ENCODE measurements at regions not wholly inside any gene's neighbourhood (a gene's known extent, or its start where the extent isn't known, plus 50 kb on each side); places are given as distances from the start of the nearest gene placed in this dataset.

DNA sequence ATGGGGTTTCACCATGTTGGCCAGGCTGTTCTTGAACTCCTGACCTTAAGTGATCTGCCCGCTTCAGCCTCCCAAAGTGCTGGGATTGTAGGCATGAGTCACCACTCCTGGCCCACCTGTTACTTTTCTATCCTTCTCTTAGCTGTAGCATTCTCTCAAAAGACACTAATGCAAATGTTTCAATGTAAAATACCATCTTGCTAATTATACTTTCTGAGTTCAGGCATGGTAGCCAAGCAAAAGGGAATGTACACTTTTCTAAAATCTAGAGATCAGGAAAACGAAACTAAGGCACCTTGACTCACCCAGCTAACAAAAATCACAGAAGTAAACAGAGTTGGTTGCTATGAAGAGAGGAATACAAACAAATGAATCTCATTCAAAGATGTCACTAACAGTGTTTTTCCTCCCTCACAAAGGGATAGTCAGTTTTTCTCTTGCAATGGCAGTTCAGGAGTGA, 401.0 kb upstream of the NRP1 start:
- no peak for DNase-seq (ENCODE audit: low spot score)

DNA sequence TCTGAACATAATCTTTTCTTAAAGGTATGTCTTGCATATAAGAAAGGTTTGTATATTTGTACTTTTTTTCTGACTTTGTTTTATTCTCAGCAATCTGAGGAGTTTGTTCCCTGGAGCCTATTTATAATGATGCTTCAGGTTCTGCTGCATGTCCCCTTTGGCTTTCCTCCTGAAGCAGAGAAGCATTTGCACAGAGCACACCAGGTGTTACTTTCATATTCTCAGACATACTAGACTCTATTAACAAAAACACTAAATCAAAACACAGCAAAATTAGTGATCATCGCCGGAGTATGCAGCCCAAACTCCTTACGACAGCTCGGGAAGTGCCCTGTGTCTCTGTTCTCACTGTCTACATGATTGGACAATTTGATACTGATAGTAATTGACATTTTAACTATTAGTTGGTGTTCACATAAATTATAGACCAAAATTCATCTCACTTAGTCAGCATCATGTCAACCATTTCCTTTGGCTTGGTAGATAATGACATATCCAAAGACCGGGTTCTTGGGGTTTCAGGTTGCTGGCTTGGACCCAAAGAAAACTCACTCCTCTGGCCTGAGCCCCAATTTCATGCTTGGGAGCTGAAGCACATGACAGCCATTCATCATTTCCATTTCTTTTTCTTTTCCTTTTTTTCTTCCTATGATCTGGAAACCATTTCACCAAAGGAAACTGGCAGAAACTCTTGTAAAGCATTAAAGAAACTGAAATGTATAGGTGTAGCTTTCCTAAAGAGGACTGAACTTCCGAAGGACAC, 400.1 kb upstream of the NRP1 start:
- no peak for DNase-seq (ENCODE audit: low spot score)

- no peak for DNase-seq (ENCODE audit: low spot score)
Measured at GRCh38 chr10:33733058-33733457, 398.6 kb upstream of the NRP1 start.

DNA sequence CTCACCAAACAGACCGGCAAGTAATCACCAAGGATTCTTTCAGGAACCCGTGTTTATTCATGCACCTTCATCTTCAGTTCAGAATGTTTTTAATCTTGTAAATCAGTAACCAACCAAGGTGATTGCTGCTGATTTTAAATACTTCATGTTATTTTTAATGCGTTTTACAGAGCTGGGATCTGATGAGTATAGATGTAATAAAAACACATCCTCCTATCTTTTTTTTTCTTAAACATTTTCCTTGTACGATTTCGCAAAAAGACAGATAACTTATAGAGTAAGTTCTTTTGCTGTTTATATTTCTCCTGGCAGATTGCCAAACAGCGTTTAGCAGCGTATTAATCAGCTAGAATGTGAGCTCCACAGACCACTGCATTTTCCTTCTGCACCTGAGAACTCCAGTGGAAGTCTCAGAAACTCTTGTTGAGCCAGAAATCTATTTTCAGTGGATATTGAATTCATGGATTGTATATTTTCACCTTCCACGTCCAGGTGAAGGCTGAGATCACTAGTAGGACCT, 397.8 kb upstream of the NRP1 start:
- no peak for DNase-seq (ENCODE audit: low spot score)

DNA sequence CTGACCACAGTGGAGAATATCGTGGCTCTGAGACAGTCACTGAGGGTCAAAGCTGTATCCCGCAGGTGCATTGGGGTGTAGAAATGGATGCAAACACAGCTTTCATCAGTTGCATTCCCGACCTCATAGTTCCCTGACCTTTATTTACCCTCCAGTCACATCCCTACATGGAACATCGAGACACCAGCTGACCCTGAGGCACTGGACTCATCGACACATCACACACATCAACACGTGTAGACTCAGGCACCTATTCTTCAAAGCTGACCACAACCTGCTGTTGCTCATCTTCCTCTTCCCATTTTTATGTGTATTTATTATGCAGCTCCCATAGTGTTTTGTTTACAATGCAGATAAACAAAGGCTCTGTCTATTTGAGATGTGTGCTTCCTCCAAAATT, 396.9 kb upstream of the NRP1 start:
- no peak for DNase-seq (ENCODE audit: low spot score)

- DNase-seq (ENCODE audit: low spot score) = no peak
Measured at GRCh38 chr10:33725430-33725829, 391.0 kb upstream of the NRP1 start.

DNA sequence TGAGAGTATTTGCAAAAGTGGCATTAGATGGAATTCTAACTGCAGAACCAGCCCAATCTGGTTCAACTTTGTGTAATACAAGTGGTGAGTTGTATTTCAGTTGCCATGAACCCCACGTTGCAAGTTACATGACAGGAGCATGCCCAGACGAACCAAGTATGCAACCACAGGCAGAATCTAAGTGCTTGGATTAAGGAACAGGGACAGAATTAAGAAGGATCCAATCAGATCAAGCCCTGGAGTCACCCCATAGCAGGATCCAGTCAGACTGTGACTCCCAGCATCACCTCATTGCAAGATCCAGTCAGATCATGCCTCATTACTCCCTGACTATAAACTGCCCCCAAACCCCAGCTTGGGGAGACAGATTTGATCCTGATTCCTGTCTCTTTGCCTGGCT, 388.7 kb upstream of the NRP1 start:
- DNase-seq (ENCODE audit: low spot score) = no peak

GRCh38 chr10:33722067-33722466, 387.6 kb upstream of the NRP1 start:
- DNase-seq (ENCODE audit: low spot score) = no peak

DNA sequence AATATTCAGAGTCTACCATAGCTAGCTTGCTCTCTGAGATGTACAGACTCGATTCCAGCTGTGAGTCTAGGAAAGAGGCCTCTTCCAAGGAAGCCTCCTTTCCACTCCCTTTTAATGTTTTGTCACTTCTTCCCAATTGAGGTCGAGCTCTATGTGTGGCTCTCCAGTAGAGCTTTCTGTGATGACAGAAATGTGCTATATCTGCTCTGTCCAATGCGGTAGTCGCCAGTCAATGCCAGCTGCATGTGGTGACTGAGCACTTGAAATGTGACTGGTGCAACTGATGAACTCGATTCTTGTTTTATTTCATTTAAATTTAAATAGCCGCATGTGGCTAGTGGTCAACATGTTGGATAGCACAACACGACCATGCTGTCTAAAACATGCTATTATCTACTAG, 387.0 kb upstream of the NRP1 start:
- no peak for DNase-seq (ENCODE audit: low spot score)

- DNase-seq (ENCODE audit: low spot score) = no peak
Measured at GRCh38 chr10:33720161-33720560, 385.7 kb upstream of the NRP1 start.

DNA sequence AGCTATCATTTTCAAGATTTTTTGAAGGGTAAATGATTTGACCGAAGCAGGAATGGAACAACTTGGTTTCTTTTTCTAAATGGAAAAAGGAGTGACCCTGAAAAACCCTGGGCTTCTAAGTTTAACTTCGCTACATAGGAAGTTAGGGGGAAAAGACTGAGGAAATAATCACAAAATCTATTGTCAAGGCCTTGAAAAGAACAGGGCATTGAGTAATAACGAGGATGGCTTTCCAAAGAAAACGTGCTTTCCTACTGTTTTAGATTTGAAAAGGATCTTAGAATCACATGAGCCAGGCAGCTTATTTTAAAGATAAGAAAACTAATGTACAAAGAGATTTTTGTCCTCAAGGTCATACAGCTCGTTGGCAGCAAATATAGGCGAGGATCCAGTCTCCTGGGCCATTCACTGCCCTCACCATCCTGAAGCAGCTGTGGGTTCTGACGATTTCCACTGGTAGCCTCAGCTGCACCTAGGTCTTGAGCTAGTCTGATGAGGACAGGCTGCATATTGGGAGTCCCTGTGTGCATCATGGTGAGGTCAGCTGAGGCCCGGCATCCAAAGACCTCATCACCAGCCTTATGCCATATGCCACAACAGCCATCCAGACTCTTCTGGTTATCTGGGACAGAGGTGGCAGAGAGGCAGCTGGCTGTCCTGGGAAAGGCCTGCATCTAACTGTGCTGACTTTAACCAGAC, 384.7 kb upstream of the NRP1 start:
- DNase-seq (ENCODE audit: low spot score) = no peak

- DNase-seq (ENCODE audit: low spot score) = no peak
Measured at GRCh38 chr10:33716501-33717267, 382.2 kb upstream of the NRP1 start.

DNA sequence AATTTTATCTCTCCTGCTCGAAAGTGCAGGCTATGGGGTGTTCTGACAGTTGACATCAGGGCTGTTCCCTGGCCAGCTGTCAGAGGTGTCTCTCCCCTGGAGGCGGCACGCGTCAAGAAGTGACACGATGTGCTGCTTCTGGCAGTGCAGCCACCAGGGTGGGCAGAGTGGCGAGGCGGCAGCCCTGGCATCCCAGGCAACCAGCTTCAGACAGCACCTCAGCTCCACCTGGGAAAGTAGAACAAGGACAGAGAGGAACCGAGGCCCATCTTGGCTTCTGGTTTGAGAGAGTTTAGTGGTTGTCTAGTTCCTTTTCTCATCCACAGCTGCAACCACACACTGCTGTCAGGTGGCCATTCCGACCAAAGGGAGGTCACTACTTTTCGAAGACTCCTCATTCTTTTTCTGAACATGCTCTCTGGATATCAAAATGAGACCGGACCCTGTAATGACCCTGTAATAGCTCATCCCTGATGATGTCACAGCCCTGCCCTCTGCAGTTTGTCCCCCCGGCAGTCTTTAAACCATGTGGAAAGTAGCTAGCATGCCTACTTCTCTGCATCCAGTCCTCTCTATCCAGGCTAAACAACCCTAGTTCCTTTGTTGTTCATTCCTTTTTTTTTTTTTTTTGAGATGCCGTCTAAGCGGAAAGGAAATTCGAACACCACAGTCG, 381.0 kb upstream of the NRP1 start:
- no peak for DNase-seq (ENCODE audit: low spot score)

- no peak for DNase-seq (ENCODE audit: low spot score)
Measured at GRCh38 chr10:33712825-33713224, 378.4 kb upstream of the NRP1 start.

GRCh38 chr10:33710006-33710405, 375.5 kb upstream of the NRP1 start:
- DNase-seq (ENCODE audit: low spot score) = no peak

DNA sequence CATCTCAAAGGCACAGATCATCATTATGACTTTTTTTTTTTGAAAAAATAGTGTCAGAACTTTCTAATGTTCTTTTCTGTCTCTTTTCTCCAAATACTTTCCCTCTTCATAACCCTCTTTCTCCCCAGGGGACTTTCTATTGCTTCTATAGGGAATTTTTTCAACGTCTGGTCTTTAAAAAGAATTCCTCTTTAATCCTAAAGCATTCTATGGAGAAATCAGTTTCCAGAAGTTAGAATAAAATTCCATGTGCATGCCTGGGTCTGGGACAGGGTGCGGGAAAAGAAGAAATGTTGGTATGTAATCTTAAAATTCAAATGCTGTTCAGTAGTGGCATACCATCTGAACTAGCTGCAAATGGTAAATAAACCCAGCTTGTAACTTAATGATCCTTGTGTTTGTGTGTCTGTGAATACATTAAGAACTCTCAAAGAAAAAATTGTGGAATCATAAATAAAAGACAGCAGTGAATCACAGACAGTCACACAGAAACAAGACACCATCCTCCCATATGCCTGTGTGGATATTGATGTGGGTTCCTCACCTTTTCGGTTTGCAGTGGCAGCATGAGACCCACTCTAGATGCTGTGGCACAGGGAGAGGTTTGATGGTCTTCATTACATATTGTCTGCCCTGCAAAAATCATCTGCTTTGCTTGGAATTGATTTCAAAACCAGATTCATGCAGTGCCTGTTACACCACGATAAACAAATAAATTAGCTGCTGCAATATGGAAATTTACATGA, 374.7 kb upstream of the NRP1 start:
- DNase-seq (ENCODE audit: low spot score) = no peak

DNA sequence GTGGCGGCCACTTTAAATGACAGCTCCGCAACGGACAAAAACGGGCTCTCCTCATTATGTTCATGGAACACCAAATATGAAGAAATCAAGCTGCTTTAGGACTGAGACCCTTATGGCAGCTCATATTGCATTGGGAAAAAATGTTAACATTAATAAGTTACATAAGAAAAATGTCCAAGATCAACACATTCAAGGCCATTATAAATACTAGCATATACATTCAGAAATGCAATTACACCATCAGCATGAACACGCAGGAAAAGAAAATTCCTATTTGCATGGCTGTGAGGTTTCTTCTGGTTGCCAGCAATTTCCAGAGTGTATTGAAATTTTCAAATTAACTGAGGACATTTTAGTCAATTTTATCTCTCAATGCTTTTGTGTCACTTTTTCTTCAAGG, 374.1 kb upstream of the NRP1 start:
- no peak for DNase-seq (ENCODE audit: low spot score)

- no peak for DNase-seq (ENCODE audit: low spot score)
Measured at GRCh38 chr10:33706746-33707145, 372.3 kb upstream of the NRP1 start.

GRCh38 chr10:33706191-33706590, 371.7 kb upstream of the NRP1 start:
- DNase-seq (ENCODE audit: low spot score) = no peak

DNA sequence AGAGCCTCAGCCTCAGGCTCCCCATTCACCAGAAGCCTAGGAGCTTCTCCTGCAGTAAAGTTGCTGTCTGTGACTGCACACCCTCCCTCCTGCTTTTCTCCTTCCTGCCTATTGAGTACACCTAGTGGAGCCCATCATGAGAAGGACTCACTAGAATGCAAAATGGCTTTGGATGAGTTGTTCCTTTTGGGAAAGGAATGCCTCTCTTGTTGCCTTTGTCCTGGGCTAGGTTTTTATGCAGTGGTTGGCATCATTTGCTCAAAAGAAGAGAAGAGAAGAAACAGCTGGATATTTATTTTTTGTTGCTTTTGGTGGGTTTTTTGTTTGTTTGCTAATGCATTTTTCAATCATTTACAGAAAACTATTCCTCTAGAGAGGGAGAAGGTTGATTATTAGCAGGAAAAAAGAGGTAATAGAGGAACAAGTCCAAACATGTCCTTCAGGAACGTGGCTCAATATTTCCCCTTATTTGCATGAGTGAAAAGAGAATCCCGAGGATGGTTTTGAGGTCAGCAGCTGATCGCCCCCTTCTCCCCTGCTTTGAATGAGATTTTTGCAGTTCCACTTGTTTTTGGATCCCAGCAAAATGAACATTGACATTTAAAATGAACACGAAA, 369.9 kb upstream of the NRP1 start:
- DNase-seq (ENCODE audit: low spot score) = no peak

Data from RKO (cell line).